ENCODE measurements at regions not wholly inside any gene's neighbourhood (a gene's known extent, or its start where the extent isn't known, plus 50 kb on each side); places are given as distances from the start of the nearest gene placed in this dataset.
"Not testable (repeated sequence)": the region's sequence is repeated elsewhere in the genome, so short reads cannot be mapped to it uniquely, and the experiment has no call there.

DNA sequence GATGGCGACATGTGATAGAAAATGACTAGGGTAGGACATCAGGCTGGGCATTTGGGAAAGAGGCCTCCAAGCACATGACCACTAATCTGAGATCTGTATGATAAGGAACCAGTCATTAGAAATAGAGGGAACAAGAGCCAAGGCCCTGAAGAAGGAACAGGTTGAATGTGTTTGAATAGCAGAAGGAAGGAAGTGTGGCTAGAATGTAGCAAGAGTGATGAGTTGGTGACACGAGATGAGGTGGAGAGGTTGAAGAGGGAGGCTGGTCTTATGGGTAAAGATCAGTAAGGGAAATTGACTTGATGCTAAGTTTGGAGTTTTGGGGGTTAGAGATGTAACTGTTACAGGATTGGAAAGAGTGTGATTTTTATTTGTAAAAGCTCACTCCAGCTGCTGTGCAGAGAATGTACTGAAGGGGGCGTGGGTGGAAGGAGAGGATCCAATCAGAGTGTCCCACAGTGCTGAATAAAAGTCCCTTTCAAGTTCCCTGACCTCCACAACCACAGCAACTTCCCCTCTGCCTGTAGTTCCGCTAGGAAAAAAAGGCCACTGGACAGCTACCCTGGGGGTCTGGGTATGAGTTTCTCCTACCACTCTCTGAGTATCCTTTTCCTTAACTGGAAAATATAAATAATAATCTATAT, 295.0 kb downstream of the OMA1 start:
- no peak for DNase-seq

DNA sequence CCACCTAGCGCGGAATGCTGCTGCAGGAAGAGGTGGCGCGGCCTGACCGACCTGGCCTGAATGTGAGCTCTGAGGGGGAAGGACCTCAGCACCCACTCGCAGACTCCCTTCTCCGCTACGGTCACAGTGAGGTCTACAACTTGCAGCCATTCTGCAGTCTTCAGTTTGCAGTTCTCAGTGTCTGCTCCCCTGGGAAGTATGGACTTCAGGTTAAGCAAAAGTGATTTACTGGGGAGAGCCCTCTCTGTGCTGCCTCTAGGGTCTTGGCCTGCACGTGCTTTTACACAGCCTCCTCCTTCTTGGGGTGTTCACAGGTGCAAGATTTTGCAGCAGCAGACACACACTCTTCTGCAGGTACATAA, 296.0 kb downstream of the OMA1 start:
- no peak for DNase-seq

DNA sequence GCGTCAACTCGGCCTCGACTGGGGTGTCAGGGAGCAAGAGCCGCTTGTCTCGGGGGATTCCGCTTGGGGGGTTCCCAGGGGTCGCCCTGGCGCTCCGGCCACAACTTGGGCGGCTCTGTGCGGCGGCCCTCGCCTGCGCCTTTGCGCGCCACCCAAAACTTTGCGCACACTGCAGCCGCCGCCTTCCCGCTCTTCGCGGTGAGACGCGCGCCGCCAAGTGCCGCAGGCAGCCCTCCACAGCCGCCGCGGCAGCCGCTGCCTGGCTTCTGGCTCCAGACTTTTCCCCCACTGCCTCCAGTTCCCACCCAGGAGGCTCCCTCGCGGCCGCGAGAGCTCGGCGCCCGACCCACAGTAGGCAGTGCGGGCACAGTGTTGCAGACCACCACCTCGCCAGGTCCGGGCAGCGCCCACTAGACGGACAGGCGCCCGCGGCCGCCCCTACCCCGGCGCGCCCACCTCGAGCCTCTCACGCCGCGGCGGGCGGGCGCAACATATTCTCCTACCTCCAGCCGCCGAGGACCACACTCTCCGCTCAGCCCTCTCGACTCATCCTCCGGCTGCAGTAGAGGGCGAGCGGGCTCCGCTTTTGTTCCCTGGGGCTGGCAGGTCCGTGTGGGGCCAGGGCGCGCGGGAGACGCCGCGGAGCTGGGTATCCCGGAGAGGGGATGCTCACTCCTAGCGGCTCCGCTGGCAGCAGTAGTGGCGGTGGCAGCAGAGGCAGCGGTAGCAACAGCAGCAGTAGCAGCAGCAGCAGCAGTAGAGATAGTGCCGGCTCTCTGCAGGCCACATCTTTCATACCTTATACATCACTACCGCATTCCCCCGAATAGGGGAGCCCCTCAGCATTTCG, 296.6 kb downstream of the OMA1 start:
- DNase-seq = peak; percentile 46

DNA sequence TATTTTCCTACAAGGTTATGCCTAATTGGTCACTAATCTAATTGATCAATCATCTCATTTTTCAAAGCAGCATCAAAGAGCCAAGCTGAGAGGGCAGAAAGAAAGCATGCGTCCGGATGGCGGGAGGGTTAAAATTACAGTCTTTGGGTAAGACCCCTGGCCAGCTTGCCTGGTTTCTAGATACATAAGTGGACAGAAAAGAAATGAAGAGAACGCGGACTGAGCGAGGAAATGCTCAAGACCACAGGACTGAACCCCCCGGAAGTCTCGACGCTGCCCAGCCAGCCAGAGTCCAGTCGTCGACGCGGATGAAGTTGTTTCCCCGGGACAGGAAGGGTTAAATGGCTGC, 297.2 kb downstream of the OMA1 start:
- DNase-seq = no peak

DNA sequence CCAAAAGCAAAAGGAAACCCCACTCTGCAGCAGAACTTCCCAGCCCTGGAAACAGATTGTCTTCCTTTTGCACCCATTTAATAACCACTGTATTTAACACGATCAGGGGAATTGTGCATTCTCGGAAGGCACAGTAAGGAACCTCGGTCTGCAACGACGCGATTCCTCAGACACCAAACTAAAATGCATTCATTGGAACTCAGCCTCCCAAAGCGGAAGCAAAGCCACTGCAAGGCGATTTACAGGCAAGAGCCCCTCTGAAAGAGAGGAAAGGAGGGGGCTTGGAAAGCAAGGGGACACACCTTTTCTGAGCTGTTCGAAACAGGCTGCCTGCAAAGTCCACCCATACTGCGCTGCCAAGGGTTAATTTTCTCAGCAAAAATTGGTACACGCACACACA, 297.7 kb downstream of the OMA1 start:
- DNase-seq = no peak

DNA sequence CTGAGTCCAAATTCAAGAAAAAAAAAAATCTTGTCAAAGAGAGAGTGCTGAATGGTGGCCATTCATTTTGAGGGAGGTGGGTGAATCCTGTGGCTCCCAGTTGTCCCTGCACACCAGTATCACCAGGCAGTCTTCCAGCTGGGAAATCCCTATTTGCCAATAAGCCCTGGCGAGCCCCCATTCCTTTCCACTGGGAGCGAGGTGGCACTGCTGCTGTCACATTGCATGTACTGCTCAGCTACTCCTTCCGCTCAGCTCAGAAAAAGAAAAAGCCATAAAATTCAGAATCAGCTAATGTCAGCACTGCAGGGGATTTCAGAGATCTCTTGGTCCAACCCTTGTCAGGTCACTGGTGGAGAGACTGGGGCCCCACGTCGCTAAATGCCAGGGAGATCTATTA, 298.5 kb downstream of the OMA1 start:
- no peak for DNase-seq

DNA sequence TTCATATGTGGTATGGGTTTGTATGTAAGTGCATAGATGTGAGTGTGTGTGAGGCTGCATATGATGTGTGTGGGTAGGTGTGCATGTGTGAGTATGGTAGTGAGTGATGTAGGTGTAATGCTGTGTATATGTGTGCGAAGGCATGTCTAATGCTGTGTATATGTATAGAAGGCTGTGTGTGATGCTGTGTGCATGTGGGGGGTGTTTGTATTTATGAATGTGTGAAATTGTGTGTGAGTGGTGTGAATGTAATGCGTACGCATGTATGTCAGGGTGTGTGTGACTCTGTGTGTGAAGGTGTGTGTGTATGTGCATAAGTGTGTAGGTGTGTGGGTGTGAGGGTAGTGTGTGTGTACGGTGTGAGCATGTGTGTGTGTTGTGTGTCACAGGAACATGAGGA, 300.0 kb downstream of the OMA1 start:
- no peak for DNase-seq

DNA sequence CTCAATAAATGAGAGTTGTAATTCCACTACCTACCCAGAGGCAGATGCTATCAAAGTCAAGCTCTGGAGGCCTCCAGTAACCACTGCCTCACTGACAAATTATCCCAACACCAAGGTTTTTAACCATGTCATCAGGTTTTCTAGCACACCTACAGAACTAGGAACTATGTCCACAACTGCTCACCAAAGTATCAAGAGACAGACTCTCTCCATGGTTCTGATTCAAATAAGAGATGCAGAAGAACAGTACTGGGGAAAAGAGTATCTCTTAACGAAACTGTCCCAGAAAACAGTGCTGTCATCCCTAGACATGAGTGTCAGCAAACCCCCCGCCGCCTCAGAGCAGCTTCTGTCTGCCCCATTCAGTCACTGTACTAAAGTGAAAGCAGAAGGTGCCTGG, 301.7 kb downstream of the OMA1 start:
- no peak for DNase-seq

DNA sequence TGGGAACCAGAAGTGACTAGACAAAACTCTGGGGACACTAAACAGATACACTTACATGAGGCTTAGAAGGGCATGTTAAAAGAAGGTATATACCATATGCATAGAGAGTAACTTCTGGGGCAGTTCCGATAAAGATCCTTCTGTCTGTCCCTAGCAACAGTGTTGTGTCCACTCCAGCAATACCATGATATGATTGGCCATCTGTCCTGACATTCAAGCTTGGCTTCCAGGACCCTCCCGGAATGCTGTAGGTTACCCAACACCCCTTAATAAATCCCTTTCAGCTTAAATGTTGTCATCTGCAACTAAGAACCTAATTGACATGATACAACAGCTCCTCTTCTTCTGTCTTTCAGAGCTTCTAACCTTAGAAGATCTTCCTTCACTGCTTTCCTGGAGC, 307.7 kb downstream of the OMA1 start:
- no peak for DNase-seq

DNA sequence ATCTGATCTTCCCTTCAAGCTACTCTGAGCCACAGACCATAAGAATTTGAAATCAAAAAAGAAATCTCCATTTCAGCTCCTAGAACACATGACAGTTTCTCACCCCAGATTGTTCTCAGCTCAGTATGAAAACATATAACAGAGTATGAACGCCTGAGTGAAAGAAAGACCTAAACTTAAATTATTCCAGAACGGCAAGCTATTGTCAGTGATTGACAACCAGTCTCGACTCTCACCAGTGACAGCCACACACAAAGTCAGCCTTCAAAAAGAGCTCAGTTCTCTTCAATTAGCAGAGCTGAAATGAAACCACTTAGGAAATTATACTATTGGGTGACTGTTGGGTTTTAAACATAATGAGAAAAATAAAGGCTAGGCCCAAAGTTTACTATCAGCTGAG, 312.8 kb downstream of the OMA1 start:
- DNase-seq = no peak

DNA sequence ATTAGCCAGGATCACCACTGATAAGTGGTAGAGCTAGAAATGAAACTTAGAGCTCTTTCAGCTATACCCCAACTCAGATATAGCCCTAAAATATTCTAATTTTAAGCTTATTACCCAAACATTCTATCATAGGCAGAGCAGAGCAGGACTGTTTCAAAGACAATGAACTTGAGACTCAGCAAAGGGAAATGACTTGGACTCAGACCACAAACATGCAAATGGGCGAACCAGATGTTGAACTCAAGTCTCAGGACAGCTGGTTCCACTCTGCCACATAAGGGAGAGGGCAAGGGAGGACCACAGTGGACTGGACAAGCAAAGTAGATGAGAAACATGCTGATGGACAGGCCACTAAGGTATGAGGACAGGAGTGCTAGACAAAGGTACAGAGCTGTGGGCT, 315.3 kb downstream of the OMA1 start:
- DNase-seq = no peak

DNA sequence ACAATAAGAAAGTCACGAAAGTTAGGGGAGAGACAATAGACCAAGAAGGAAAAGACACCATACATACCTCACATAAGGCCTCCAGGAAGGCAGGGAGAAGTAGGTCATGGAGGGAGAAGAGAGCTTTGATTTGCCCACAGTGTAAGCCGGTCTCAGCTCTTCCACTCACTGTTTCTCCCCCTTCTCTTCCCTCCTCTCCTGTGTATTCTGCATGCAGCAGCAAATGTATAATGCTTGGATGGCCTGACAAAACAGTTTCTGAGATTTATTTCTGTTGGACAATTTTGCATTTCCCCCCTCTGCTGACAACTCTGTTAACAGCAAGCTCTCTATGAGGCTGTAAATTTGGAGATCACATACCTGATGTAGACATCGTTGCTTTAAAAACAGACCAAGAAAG, 318.9 kb downstream of the OMA1 start:
- DNase-seq = no peak

DNA sequence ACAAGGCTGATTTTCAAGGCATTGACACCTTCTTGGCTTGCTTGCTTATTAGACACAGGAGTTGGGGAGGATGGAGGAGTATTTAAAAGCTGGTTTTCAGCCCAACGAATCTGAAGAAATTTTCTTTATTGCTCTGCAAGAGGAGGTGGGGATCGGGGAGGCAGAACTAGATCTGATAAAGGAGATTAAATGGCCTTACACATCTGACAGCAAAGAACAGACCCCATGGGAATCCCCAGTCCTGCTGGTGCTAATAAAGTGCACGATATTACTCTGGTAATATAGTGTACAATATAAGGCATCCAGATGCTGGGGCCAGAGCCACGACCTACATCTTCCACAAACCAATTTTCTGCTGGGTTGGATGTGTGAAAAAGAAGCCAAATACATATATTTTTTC, 323.0 kb downstream of the OMA1 start:
- DNase-seq = no peak

DNA sequence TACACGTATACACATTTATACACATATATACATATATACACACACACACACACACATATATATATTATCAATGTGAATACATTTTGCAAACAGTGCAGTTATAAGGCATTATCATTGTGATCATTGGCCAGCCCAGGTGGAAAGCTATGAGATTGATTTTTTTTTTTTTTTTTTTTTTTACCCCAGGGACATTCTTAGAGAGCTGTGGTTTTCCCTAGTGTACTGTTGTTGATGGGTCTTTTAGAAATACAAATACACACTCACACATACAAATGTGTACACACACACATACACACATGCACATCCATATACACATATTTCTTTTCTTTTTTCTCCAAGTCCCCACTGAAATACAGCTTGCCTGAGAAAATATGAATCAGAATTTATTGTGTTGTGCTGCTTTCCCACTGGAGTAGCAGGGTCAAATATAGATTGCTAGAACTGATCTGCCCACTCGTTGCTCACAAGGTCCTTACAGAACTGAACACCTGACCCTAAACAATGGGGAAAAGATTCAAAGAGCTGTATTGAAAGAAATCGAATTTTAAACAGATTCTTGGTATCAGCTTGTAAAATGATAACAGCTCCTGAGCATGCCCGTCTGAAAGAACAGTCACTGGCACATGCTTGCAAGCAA, 325.6 kb downstream of the OMA1 start:
- no peak for DNase-seq

DNA sequence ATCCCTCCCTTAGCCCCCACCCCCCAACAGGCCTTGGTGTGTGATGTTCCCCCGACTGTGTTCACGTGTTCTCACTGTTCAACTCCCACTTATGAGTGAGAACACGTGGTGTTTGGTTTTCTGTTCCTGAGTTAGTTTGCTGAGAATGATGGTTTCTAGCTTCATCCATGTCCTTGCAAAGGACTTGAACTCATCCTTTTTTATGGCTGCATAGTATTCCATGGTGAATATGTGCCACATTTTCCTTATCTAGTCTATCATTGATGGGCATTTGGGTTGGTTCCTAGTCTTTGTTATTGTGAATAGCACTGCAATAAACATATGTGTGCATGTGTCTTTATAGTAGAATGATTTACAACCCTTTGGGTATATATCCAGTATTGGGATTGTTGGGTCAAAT, 330.4 kb downstream of the OMA1 start:
- not testable (repeated sequence) for DNase-seq

DNA sequence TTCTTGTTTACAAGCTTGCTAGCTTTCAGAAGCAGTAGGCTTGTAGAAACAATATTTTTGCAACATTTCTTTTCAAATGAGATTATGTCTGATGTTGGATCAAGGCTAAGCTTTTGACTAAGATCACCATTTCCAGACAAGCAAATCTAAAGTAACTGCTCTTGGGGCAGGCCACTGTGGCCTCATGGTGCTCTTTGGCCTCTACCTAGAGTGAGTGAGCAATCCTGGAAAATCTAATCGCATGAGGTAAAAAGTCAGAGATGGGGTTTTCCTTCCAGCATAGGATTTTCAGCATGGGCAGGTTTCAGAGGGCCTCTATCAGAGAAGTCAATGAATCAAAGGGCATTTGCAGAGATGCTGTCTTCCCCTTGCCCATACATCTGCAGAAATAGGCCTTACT, 331.9 kb downstream of the OMA1 start:
- DNase-seq = no peak

DNA sequence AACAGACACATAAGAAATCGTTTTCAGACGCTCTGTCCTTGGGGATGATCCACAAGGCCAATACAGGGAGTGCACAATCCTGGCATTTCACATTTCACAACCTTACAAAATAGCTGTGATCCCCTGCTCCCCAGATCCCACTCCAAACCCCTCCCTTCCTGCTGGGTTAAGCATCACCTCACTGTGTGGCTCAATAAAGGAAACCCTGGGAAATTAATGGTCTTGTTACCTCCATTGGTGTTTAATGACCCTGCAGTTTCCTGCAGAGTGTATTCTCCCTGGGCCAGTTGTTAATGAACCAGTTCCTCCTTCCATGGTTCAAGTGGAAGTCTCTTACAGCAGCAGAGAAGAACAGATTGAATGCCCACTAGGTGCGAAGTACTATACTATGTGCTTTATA, 334.7 kb downstream of the OMA1 start:
- DNase-seq = no peak

DNA sequence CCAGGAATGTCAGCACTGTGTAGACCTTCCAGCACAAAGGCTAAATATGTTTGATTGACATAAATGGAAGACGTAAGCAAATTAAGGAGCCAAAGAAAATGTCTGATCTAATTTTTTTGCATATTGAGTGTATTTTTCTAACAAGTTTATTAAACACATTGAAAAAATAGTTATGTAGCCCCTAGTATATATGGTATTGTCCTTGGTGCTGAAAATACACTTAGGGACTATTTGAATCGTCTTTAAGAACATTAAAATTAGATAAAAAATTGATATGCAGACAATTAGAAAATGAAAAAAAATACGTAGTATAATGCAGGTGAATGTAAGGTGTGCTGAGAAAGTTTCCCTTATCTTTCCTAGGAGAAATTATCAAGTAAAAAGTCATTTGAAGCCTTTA, 337.0 kb downstream of the OMA1 start:
- no peak for DNase-seq

DNA sequence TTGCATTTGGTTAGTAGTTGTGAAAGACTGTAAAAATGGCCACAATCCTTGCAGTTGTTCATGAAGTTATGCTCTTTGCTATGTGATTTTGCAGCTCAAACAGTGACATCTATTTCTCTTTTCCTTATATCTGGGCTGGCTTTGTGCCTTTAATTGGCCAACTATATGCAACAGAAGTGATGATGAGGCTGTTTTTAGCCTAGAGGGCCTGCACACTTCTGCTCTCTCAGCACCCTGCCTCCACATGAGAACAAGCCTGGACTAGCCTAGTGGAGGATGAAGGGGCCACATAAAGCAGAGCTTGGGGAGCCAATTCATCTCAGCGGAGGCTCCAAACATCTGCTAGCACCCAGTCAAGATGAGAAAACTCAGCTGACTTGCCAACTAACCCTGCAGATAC, 339.8 kb downstream of the OMA1 start:
- no peak for DNase-seq

DNA sequence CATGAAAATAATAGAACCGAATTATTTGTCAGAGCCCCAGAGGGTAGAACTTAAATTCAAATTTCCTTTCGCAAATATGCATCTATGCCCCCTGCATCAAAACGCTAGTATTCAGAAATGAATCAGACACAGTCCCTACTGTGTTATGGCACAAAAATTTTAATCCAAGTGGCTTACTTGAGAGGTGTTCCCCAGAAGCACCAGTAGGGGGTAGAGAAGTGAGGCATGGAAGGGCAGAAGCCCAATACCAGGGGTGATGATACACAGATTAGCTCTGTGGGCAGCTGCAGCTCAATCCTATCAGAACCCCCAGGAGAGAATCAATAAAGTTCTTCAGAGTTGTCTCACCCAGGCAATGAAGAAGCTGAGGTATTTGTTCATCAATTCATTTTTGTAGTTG, 342.2 kb downstream of the OMA1 start:
- no peak for DNase-seq

DNA sequence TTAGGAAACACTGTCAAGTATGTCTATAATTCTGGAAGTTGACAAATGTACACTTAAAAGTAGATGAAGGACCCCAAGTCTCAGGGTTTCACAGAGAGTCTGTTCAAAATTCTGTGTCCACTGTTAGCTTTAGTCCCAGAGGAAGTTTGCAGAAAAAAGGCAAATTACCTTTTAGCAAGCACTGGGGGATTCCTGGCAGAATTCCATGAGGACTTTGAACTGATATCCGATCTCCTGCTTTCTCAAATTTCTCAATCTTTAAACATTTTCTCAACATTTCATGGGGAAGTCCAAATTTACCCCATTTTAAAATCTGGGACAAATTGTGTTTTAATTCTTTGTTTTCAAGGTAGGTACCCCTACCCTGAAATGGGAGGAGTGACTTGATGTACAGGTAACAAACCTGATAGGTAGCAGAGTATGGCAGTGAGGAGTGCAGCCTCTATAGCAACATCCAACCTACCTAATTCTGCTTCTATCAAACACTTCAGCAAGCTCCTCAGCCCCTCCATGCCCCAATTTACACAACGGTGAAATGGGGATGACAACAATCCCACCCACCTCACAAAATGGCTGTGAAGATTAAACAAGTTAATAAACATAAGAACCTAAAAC, 344.9 kb downstream of the OMA1 start:
- no peak for DNase-seq

DNA sequence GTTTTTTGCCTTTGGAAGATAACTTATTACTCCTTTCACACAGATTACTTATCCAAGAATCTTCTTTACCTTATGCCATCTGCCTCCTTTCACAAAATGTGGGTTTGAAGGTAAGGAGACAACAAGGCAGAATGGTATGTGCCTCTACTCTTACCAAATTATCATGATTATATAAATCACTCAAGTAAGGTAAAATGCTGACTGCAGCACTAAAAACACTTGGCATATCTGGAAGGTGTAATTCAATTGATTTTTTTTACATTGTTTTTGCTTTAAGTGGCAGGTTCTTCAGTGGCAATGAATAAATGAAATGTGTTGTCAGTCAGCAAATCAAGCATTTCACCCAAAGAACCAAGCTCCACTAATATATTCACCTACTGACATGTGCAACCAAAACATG, 346.1 kb downstream of the OMA1 start:
- no peak for DNase-seq

DNA sequence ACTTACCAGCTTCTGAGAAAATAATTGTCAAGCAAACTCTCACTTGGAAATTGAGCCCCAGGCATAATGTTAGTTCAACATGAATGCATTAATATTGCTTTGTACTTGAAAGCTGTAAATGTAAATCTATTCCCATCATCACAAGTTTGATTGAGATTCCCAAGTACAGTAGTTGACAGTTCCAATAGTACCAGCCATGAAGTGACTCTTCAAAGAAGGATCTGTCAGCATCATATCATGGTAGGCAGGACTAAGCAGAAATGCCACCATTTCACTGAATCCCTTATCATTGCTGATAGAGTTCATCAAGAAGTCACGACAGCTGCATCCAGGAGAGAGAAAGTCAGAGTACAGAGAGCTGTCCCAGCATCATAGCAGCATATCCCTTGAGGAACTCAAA, 348.7 kb downstream of the OMA1 start:
- no peak for DNase-seq

Data from left kidney (tissue), 1 donor.